Mesodermal cell (in vitro differentiated cells): ENCODE measurements at regions not wholly inside any gene's neighbourhood (a gene's known extent, or its start where the extent isn't known, plus 50 kb on each side); places are given as distances from the start of the nearest gene placed in this dataset.

Experiments
- H3K27ac ChIP-seq: 2 replicates; pipeline ENCODE4 v1.7.0; 2013; ENCODE audit warnings: mild to moderate bottlenecking, low read depth, low read length, moderate library complexity; ENCODE audit not compliant: severe bottlenecking
- H3K36me3 ChIP-seq: 2 replicates; pipeline ENCODE4 v1.7.1; 2013; ENCODE audit warnings: mild to moderate bottlenecking, low read length, moderate library complexity; ENCODE audit not compliant: control insufficient read depth, insufficient read depth
- H3K4me1 ChIP-seq: one replicate; pipeline ENCODE4 v1.7.1; 2013; ENCODE audit warnings: mild to moderate bottlenecking, low read length; ENCODE audit not compliant: insufficient read depth, control insufficient read depth, poor library complexity, severe bottlenecking
- H3K4me3 ChIP-seq: 2 replicates; pipeline ENCODE4 v1.7.0; 2013; ENCODE audit warnings: low read length, control low read depth, mild to moderate bottlenecking; ENCODE audit not compliant: insufficient read depth, poor library complexity, severe bottlenecking; ENCODE audit errors: extremely low read depth
- H3K9me3 ChIP-seq: 2 replicates; pipeline ENCODE4 v1.7.1; 2013; ENCODE audit warnings: mild to moderate bottlenecking, low read length, moderate library complexity; ENCODE audit not compliant: control insufficient read depth
- WGBS, 2 experiments: methylation state at CpG; one replicate each; pipeline ENCODE4 v1.1.5; 2013; ENCODE audit warnings: missing lambda C conversion rate in 2 of 2; ENCODE audit not compliant: insufficient coverage in 2 of 2; 5-methylcytosine and 5-hydroxymethylcytosine counted together

DNA sequence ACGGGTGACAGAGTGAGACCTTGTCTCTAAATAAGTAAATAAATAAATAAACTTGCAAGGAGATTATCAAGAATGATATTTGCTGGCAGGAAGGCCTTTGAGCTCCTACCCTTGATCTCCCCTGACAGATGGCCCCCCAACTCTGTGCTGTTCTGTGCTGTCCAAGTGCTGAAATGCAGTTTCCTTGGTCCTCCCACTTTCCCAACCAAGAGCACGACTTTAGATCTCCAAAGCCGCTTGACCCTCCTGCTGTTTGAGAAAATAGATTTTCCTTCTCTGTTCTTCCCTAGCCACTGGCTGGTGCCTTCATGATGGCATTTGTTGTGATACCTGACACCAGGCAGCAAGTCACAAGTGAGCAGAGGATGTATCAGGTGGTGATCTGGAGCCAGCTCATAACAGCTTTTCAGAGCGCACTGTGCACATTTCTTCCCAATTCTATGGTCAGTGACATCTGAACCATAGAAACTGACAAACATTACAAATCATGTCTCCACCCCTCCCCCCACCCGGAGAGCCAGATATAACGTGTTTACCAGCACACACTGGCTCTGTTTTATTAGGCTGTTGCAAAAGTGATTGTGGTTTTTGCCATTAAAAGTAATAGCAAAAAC, 80.0 kb upstream of the PUM3 start:
- WGBS, 2 experiments, result 39 to 40% methylated on average over 1 to 3 of the region's 6 CpGs
- H3K4me3 ChIP-seq, result no peak overlapping the region
- no peaks in the 10 kb centered on the region for H3K36me3 ChIP-seq
- H3K27ac ChIP-seq, result no peak overlapping the region
- no peaks in the 10 kb centered on the region for H3K4me1 ChIP-seq
- H3K9me3 ChIP-seq, result no peaks in the 10 kb centered on the region

DNA sequence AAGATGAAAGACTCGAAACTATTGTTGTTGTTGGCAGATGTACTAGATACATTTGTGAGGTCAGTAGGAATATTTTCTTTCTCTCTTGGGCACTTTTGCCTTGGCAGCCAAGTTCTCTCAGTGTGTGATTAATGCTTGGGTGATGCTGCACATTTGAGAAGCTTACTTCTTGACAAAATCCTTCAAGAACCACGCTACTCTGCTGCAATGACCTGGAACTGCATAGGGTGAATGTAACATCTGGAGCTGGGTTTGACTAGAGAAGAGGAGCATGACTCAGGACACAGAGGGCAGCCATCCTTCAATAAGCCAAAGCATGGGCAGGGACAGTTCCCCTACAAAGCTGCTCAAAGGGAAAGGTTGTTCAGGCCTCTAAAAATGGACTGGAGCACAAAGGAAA, 75.5 kb upstream of the PUM3 start:
- Histone ChIP-seq H3K4me1 (no peaks in the 10 kb centered on the region), H3K9me3 (no peaks in the 10 kb centered on the region), H3K36me3 (no peaks in the 10 kb centered on the region), H3K27ac (no peak overlapping the region), H3K4me3 (no peak overlapping the region)
- WGBS, 2 experiments, result 60 to 100% methylated on average over 1 of the region's 2 CpGs

DNA sequence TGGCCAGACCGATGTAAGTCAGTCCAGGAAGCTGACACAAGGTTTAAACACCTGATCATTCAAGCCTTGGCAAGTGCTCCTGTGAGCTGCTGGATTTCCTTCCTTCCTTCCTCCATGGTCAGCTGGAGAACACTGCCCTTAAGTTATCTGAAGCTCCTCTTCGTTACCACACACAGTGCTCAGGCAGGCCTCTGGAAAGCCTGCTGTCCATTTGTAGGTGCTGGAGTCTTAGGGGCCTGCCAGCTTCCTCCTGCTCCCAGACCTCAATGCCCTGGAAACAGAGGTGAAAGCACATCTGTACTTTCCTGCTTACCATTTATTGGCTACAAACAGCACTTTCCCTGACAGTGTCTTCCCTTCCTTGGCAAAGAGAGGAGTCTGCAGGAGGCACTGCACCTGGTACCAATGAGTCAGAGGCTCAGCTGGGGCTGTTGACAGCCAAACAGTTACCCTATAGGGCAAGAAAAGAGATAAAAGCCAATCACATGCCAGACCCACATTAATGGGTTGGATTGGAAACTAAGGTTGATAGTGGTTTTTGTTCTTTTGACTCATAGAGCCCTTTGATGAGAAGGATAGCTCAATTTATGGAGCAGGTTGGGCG, 72.6 kb upstream of the PUM3 start:
- H3K4me1 ChIP-seq, result no peaks in the 10 kb centered on the region
- H3K36me3 ChIP-seq, result no peaks in the 10 kb centered on the region
- no peak overlapping the region for H3K4me3 ChIP-seq
- no peaks in the 10 kb centered on the region for H3K9me3 ChIP-seq
- whole genome bisulfite sequencing, 2 experiments, result 80 to 100% methylated on average over 2 of the region's 3 CpGs
- H3K27ac ChIP-seq, result no peak overlapping the region

DNA sequence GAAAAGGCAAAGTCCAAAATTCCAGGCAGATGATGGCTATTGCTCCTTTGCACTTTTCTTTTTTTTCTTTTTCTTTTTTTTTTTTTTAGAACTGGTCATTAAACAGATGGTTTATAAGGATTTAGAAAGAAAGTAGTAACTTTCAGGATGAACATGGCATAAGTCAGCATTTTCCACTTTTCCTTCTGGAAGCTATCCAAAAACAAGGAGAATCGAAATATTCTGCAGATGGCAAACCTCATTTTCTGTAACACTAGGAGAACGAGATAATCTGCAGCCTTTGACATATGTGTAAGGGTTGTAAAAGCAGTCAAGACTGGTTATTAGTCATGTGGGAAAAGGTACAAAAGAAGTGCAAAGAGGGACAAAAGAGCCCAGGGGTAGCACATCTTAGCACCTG, 69.1 kb upstream of the PUM3 start:
- no peak overlapping the region for H3K27ac ChIP-seq
- H3K36me3 ChIP-seq, result no peaks in the 10 kb centered on the region
- 69 to 83% methylated on average over 1 to 2 of the region's 2 CpGs for WGBS, 2 experiments
- H3K4me3 ChIP-seq, result no peak overlapping the region
- H3K9me3 ChIP-seq, result no peaks in the 10 kb centered on the region
- no peaks in the 10 kb centered on the region for H3K4me1 ChIP-seq

DNA sequence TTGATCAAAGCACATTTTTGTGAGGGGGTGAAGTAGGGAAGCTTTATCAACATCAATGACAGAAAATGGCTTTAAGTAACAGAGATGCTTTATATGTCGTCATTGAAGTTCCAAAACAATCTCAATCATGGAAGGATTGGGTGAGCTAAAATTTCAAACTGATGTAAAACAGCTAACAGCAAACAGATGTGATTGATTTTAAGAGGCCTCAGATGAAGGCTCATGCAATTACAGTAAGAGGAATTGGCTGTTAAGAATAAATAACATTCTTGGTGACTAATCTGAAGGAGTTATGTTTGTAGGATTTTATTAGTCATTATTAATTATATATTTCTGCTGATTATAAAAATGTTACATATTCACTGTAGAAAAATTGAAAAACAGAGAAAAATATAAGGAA, 63.5 kb upstream of the PUM3 start:
- no peaks in the 10 kb centered on the region for H3K36me3 ChIP-seq
- H3K4me1 ChIP-seq, result no peaks in the 10 kb centered on the region
- H3K9me3 ChIP-seq, result no peaks in the 10 kb centered on the region
- H3K27ac ChIP-seq, result no peak overlapping the region
- no peak overlapping the region for H3K4me3 ChIP-seq
- WGBS, 2 experiments, result 100% methylated on average over 1 of the region's 1 CpG; no CpG with 5 or more reads in 1 of the 2 experiments

DNA sequence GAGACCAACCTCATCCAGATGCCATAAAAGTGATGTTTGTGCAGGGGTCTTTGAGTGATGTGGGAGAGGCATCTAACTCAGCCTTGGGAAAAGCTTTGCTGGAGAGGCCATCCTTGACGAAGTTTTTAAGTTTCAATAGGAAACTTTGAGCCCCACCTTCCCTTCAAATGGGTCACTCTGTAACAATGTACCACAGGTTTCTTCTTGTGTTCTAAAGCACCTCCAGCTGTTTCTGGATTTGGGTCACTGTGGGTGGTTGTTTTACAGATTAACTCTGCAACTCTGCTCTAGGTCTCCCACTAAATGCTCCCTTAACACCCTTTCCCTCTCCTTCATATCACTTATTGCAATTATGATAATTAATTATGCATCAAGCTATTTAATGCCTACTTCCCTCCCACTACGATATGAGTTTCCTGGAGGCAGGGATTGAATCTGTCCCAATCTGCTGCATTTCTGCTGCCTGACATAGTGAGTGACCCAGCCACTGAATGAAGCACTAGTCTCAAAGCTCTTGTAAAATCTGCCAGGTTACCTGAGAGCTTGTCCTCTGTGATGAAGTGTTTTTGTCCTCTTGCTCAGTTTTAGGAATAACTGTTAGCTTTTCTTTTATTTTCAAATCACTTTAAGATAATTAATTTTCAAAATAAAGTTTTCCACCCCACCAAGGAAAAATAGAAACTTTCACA, 60.5 kb upstream of the PUM3 start:
- H3K36me3 ChIP-seq, result no peaks in the 10 kb centered on the region
- 100% methylated on average over 1 of the region's 2 CpGs; no CpG with 5 or more reads in 1 of the 2 experiments for WGBS, 2 experiments
- H3K4me3 ChIP-seq, result no peak overlapping the region
- H3K4me1 ChIP-seq, result no peaks in the 10 kb centered on the region
- no peaks in the 10 kb centered on the region for H3K9me3 ChIP-seq
- no peak overlapping the region for H3K27ac ChIP-seq
